KMS-11 (cell line): ENCODE measurements at regions not wholly inside any gene's neighbourhood (a gene's known extent, or its start where the extent isn't known, plus 50 kb on each side); places are given as distances from the start of the nearest gene placed in this dataset.

Source experiments
- H2AFZ ChIP-seq: fragments of 200-600 bp; sonication (generic); 2 replicates; pipeline ENCODE4 v1.6.1; 2016; ENCODE audit warnings: antibody characterized with exemption, mixed run types, low read depth
- H3K27ac ChIP-seq: fragments of 200-600 bp; sonication (generic); 2 replicates; pipeline ENCODE4 v1.6.1; 2016; ENCODE audit warnings: mild to moderate bottlenecking, mixed run types
- H3K27me3 ChIP-seq: fragments of 200-600 bp; sonication (generic); 2 replicates; pipeline ENCODE4 v1.6.1; 2017; ENCODE audit warnings: mild to moderate bottlenecking, low read depth, mixed run types, moderate library complexity; ENCODE audit not compliant: insufficient read depth
- H3K36me3 ChIP-seq: fragments of 200-600 bp; sonication (generic); 2 replicates; pipeline ENCODE4 v1.6.1; 2017; ENCODE audit warnings: mild to moderate bottlenecking, mixed run types; ENCODE audit not compliant: insufficient read depth
- H3K4me1 ChIP-seq: fragments of 200-600 bp; sonication (generic); 2 replicates; pipeline ENCODE4 v1.6.1; 2016; ENCODE audit warnings: mild to moderate bottlenecking, low read depth, mixed run types; ENCODE audit not compliant: poor library complexity, severe bottlenecking
- H3K4me2 ChIP-seq: fragments of 200-600 bp; sonication (generic); 2 replicates; pipeline ENCODE4 v1.7.0; 2016; ENCODE audit warnings: mild to moderate bottlenecking, mixed run types
- H3K4me3 ChIP-seq: fragments of 200-600 bp; sonication (generic); IDR thresholded peaks from 2 replicates; pipeline ENCODE4 v1.6.1; 2017; ENCODE audit warnings: low read depth, low read length, mixed read lengths; ENCODE audit not compliant: insufficient read depth
- H3K79me2 ChIP-seq: fragments of 200-600 bp; sonication (generic); 2 replicates; pipeline ENCODE4 v1.6.1; 2016; ENCODE audit warnings: low read depth, mixed run types; ENCODE audit not compliant: insufficient read depth
- H3K9ac ChIP-seq: fragments of 200-600 bp; sonication (generic); 2 replicates; pipeline ENCODE4 v1.6.1; 2016; ENCODE audit warnings: mild to moderate bottlenecking, mixed run types
- H4K20me1 ChIP-seq: fragments of 200-600 bp; sonication (generic); 2 replicates; pipeline ENCODE4 v1.6.1; 2016; ENCODE audit warnings: mild to moderate bottlenecking, mixed run types; ENCODE audit not compliant: insufficient read depth
- CTCF ChIP-seq: fragments of 200-600 bp; sonication (generic); conservative IDR thresholded peaks from 2 replicates; pipeline ENCODE4 v1.6.1; 2017; ENCODE audit warnings: low read depth, mild to moderate bottlenecking, antibody characterized with exemption, low read length, moderate library complexity, mixed read lengths

GRCh38 chr18:26794230-26795101 is 71.0 kb downstream of the AQP4 start:
- Histone ChIP-seq H3K27ac (no peak overlapping the region), H3K27me3 (no peaks in the 10 kb centered on the region), H4K20me1 (no peaks in the 10 kb centered on the region), H2AFZ (no peak overlapping the region), H3K9ac (no peak overlapping the region), H3K4me3 (no peak overlapping the region), H3K4me1 (no peaks in the 10 kb centered on the region), H3K79me2 (no peaks in the 10 kb centered on the region), H3K36me3 (no peaks in the 10 kb centered on the region), H3K4me2 (no peak overlapping the region)
- no peak for TF ChIP-seq CTCF

DNA sequence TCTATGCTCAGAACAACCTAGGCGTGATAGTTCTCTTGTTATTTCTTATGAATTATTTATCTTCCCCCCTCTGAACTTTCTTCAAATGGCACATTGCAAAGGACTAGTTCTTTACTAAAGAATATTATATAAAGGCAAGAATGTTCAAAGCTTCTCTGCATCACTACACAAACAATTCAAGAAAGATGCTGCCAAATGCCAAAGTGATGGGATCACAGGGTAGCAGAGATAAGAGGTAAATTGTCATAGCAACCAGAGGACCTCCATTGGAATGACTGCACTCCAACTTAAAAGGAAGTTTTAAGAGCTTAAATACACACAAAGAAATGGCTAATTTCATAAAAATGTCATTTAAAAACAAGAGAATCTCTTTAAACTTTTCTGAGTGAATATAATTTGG is 72.8 kb downstream of the AQP4 start:
- no peak overlapping the region for H3K9ac ChIP-seq
- no peaks in the 10 kb centered on the region for H3K27me3 ChIP-seq
- no peak overlapping the region for H3K27ac ChIP-seq
- no peak for TF ChIP-seq CTCF
- no peak overlapping the region for H3K4me2 ChIP-seq
- no peaks in the 10 kb centered on the region for H3K79me2 ChIP-seq
- no peak overlapping the region for H3K4me3 ChIP-seq
- H3K36me3 ChIP-seq = no peaks in the 10 kb centered on the region
- no peak overlapping the region for H2AFZ ChIP-seq
- H3K4me1 ChIP-seq = no peaks in the 10 kb centered on the region
- H4K20me1 ChIP-seq = no peaks in the 10 kb centered on the region

GRCh38 chr18:26791676-26792075 is 73.8 kb downstream of the AQP4 start:
- Histone ChIP-seq H3K27me3 (no peaks in the 10 kb centered on the region), H3K27ac (no peak overlapping the region), H3K36me3 (no peaks in the 10 kb centered on the region), H3K4me3 (no peak overlapping the region), H2AFZ (no peak overlapping the region), H3K9ac (no peak overlapping the region), H3K4me1 (no peaks in the 10 kb centered on the region), H3K79me2 (no peaks in the 10 kb centered on the region), H4K20me1 (no peaks in the 10 kb centered on the region), H3K4me2 (no peak overlapping the region)
- TF ChIP-seq CTCF = no peak

DNA sequence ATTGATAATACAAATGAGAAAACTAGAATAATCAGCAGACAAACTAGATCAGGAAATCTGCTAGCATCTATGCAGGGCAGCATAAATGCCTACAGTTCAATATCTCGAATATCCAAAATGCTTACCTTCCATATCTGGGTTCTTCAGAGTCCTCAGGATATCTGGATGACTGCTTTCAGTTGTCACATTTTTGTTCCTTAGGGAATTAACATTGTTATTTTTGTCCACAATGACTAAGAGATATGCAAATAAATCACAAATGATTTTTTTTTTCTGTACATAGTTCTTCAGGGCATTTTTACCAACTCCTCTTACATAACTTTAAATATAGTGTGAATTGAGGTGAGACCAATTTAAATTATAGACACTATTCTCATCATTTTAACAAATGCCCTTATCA is 80.9 kb downstream of the AQP4 start:
- no peak for TF ChIP-seq CTCF
- no peak overlapping the region for H2AFZ ChIP-seq
- no peak overlapping the region for H3K4me3 ChIP-seq
- no peak overlapping the region for H3K4me2 ChIP-seq
- H3K27ac ChIP-seq = no peak overlapping the region
- H3K4me1 ChIP-seq = no peaks in the 10 kb centered on the region
- no peaks in the 10 kb centered on the region for H4K20me1 ChIP-seq
- no peak overlapping the region for H3K9ac ChIP-seq
- no peaks in the 10 kb centered on the region for H3K79me2 ChIP-seq
- no peaks in the 10 kb centered on the region for H3K27me3 ChIP-seq
- H3K36me3 ChIP-seq = no peaks in the 10 kb centered on the region
